ENCODE measurements at regions not wholly inside any gene's neighbourhood (a gene's known extent, or its start where the extent isn't known, plus 50 kb on each side); places are given as distances from the start of the nearest gene placed in this dataset.

- H3K27me3 Mint-ChIP-seq, result peaks cover 0 to 14% (median 0%) of the 10 kb centered on the region in 5 donors
- no peaks in the 10 kb centered on the region for H3K36me3 Mint-ChIP-seq
- Histone ChIP-seq H3K36me3 (ENCODE audit: control insufficient read depth in 2 of 3, insufficient read depth in 3 of 3, low read length in 3 of 3) (no peaks in the 10 kb centered on the region), H3K4me1 (ENCODE audit: control insufficient read depth in 2 of 2, insufficient read depth in 2 of 2, low read length in 2 of 2) (no peaks in the 10 kb centered on the region), H3K9me3 (ENCODE audit: control insufficient read depth in 2 of 3, low read length in 3 of 3) (no peaks in the 10 kb centered on the region), H3K27ac (ENCODE audit: low read depth, low read length) (no peak overlapping the region), H3K4me3 (ENCODE audit: low read length) (no peak overlapping the region), H3K27me3 (ENCODE audit: control insufficient read depth in 2 of 2, insufficient read depth in 2 of 2, low read length in 2 of 2) (no peaks in the 10 kb centered on the region)
- ATAC-seq, result no peak
- DNase-seq, result no peak
- no peak overlapping the region for H3K4me3 Mint-ChIP-seq
- CTCF ChIA-PET, result no interaction called here
- H3K27ac Mint-ChIP-seq, result no peak overlapping the region
- H3K4me1 Mint-ChIP-seq, result peaks cover 0 to 4% (median 0%) of the 10 kb centered on the region in 7 donors
- POLR2A ChIA-PET, result no interaction called here
- intact Hi-C loops (cut with micrococcal nuclease), result no loop called here
- H3K9me3 Mint-ChIP-seq, result peaks cover 0 to 2% (median 0%) of the 10 kb centered on the region in 11 donors
These were observed 50.1 kb upstream of the MYCBP2 start for GRCh38 chr13:77377016-77377415.

All from naive thymus-derived CD4-positive, alpha-beta T cell (primary cell).